ENCODE measurements at regions not wholly inside any gene's neighbourhood (a gene's known extent, or its start where the extent isn't known, plus 50 kb on each side); places are given as distances from the start of the nearest gene placed in this dataset.

DNA sequence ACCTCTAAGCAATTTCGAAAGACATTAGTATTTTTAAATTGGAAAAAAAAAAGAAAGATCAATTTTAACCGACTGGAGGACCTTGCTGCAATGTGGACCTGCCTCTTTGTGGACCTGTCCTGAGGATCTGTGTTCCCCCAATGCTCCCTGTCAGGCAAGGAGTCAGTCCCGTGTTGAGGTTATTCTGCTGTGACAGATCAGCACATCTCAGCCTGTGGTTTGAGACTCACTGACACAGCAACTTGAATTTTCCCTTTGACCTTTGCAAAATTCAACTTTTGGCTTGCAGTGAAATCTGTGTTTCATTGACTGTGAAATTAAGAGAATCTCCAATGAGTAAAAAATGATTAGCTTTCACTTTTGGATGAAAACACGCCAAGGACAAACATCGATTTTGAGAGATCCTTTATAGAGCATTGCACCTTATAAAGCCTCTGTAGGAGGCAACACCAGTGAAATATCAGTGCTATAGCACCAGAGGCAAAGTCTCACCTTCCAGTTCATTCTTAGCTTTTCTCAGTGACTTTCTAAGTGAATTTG lies 186.9 kb downstream of the GPAT3 start:
- DNase-seq (ENCODE audit: extremely low spot score): no peak
- no peak for TF ChIP-seq NFRKB (IDR thresholded peaks at IDR 0.05)
- CTCF ChIA-PET: no interaction called here
- POLR2A ChIA-PET: no interaction called here

DNA sequence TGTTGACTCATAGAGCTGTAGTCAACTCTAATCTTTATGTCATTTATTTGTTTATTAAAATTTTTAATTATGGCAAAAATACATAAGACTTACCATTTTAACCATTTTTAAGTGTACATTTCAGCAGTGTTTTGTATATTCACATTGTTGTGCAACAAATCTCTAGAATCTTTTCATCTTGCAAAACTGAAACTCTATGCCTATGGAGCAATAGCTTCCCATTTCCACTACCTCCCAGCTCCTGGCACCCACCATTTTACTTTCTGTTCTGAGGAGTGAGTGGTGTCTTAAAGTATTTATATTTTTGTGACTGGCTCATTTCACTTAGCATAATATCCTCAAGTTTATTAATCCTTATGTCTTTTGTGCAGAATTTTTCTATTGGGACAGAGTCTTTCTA lies 181.0 kb downstream of the GPAT3 start:
- no peak for TF ChIP-seq FOXM1 (IDR thresholded peaks at IDR 0.05; ENCODE audit: borderline replicate concordance)
- TF ChIP-seq HDGF (IDR thresholded peaks at IDR 0.05; ENCODE audit: borderline replicate concordance): no peak
- ChIA-PET POLR2A (no interaction called here), CTCF (no interaction called here)
- no peak for DNase-seq (ENCODE audit: extremely low spot score)

DNA sequence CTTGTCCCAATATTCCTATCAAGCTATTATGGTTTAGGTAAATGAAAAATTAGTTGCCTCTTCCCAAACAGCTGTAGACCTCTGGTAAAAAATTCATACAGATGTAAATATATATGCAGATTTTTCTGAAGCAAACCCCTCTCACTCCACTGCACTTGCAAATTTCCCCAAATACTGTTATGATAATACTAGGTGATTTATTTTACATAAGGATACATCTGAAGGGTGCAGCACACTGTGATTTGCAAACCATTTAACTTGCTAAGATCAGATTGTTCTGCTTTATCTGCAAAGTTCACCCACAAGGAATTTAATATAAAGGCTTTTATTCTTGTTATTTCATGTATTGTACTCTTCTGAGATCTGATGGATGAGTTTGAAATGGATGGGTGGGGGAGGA lies 177.0 kb downstream of the GPAT3 start:
- ChIA-PET CTCF (no interaction called here), POLR2A (no interaction called here)
- TF ChIP-seq TARDBP (IDR thresholded peaks at IDR 0.05): no peak
- no peak for TF ChIP-seq NFRKB (IDR thresholded peaks at IDR 0.05)
- TF ChIP-seq, protein P1, sequence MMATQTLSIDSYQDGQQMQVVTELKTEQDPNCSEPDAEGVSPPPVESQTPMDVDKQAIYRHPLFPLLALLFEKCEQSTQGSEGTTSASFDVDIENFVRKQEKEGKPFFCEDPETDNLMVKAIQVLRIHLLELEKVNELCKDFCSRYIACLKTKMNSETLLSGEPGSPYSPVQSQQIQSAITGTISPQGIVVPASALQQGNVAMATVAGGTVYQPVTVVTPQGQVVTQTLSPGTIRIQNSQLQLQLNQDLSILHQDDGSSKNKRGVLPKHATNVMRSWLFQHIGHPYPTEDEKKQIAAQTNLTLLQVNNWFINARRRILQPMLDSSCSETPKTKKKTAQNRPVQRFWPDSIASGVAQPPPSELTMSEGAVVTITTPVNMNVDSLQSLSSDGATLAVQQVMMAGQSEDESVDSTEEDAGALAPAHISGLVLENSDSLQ (IDR thresholded peaks at IDR 0.05): no peak
- no peak for TF ChIP-seq BHLHE40 (IDR thresholded peaks at IDR 0.05; ENCODE audit: borderline replicate concordance)
- no peak for TF ChIP-seq ARNT (IDR thresholded peaks at IDR 0.05)
- no peak for TF ChIP-seq L3MBTL2 (conservative IDR thresholded peaks at IDR 0.05)
- no peak for TF ChIP-seq CTBP1 (IDR thresholded peaks at IDR 0.05; ENCODE audit: borderline replicate concordance)
- no peak for TF ChIP-seq FOXM1 (IDR thresholded peaks at IDR 0.05; ENCODE audit: borderline replicate concordance)
- TF ChIP-seq ELF4 (IDR thresholded peaks at IDR 0.05): no peak
- TF ChIP-seq SP1 (IDR thresholded peaks at IDR 0.05): no peak
- no peak for TF ChIP-seq FOXK2 (IDR thresholded peaks at IDR 0.05)
- TF ChIP-seq ZNF384 (IDR thresholded peaks at IDR 0.05): no peak
- no peak for TF ChIP-seq LEF1 (IDR thresholded peaks at IDR 0.05; ENCODE audit: borderline replicate concordance)
- no peak for TF ChIP-seq SUZ12 (IDR thresholded peaks at IDR 0.05)
- no peak for TF ChIP-seq HDGF (IDR thresholded peaks at IDR 0.05; ENCODE audit: borderline replicate concordance)
- no peak for TF ChIP-seq FOXA1 (IDR thresholded peaks at IDR 0.05)
- DNase-seq (ENCODE audit: extremely low spot score): no peak

DNA sequence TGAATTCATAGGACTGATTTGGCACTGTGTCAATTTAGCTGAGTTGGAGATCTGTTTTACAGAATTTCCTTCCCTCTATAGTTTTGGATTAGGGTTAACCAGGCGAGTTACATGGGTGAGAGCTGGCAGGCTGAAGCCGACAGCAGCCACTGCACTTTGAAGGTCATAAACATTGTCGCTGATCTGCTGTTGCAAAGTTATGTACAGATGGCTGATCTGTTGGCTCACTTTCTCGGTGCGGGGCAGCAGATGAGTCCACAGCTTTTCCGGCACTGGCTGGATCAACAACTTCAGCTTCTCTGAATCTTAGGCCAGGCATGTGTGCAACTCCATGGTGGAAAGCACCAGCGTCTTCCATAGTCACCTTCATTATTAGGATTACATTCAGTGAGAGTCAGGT lies 173.7 kb downstream of the GPAT3 start:
- CTCF ChIA-PET: no interaction called here
- DNase-seq (ENCODE audit: extremely low spot score): no peak
- POLR2A ChIA-PET: no interaction called here
- TF ChIP-seq FOXA1 (IDR thresholded peaks at IDR 0.05) (no peak), ZNF384 (IDR thresholded peaks at IDR 0.05) (no peak), TARDBP (IDR thresholded peaks at IDR 0.05) (no peak), ARNT (IDR thresholded peaks at IDR 0.05) (no peak), HDGF (IDR thresholded peaks at IDR 0.05; ENCODE audit: borderline replicate concordance) (no peak), CTBP1 (IDR thresholded peaks at IDR 0.05; ENCODE audit: borderline replicate concordance) (no peak), SUZ12 (IDR thresholded peaks at IDR 0.05) (no peak), BHLHE40 (IDR thresholded peaks at IDR 0.05; ENCODE audit: borderline replicate concordance) (no peak), FOXK2 (IDR thresholded peaks at IDR 0.05) (no peak), FOXM1 (IDR thresholded peaks at IDR 0.05; ENCODE audit: borderline replicate concordance) (no peak), ELF4 (IDR thresholded peaks at IDR 0.05) (no peak), L3MBTL2 (conservative IDR thresholded peaks at IDR 0.05) (no peak), SP1 (IDR thresholded peaks at IDR 0.05) (no peak), NFRKB (IDR thresholded peaks at IDR 0.05) (no peak), LEF1 (IDR thresholded peaks at IDR 0.05; ENCODE audit: borderline replicate concordance) (no peak)
- TF ChIP-seq, protein P1 (IDR thresholded peaks at IDR 0.05): no peak

DNA sequence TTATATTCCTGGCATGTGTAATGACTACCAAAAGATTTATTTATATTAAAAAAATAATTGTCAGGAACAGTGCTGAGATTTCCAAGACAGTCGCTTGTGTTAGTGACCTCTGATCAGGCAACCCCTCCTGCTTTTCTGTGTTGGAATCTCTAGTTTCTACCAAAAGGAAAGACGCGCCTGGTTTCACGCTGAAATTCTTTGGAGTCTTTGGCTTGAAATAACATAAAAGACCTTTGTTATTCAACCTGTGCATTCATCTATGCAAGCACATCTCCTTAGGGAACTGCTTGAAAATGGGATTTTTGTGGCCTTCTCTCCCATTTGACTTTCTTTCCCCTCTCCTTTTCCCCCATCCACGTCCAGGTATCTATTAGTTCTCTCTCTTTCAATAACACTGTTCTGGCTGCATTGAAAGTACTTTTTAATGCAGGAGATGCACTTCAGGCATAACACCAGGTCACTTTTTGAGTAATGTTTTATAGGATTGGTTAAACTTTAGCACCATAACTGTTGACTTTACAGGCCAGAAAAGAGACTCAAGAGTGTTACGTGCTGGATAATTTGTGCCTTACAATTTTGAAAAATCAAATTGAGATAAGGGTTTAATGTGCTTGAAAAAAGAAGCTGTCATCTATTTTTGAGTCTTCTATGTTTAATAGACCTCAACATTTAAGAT lies 172.7 kb downstream of the GPAT3 start:
- no peak for TF ChIP-seq FOXK2 (IDR thresholded peaks at IDR 0.05)
- ChIA-PET POLR2A (no interaction called here), CTCF (no interaction called here)
- DNase-seq (ENCODE audit: extremely low spot score): no peak

DNA sequence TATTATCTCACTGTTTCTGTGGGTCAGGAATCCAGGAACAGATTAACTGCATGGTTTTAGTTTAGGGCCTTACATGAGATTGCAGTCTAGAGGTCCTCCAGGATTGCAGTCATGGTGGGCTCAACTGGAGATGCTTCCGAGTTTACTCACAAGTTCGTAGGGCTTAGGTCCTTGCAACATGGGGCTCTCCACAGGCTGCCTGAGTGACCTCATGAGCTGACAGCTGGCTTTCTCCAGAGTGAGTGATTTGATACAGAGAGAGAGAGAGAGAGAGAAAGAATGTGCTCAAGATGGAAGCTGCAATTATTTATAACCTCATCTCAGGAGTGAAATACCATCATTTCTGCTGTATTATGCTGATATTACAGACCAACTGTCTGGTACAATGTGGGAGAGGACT lies 168.9 kb downstream of the GPAT3 start:
- no peak for DNase-seq (ENCODE audit: extremely low spot score)
- TF ChIP-seq LEF1 (IDR thresholded peaks at IDR 0.05; ENCODE audit: borderline replicate concordance) (no peak), SUZ12 (IDR thresholded peaks at IDR 0.05) (no peak), ELF4 (IDR thresholded peaks at IDR 0.05) (no peak), L3MBTL2 (conservative IDR thresholded peaks at IDR 0.05) (no peak), HDGF (IDR thresholded peaks at IDR 0.05; ENCODE audit: borderline replicate concordance) (no peak), FOXA1 (IDR thresholded peaks at IDR 0.05) (no peak), SP1 (IDR thresholded peaks at IDR 0.05) (no peak), FOXM1 (IDR thresholded peaks at IDR 0.05; ENCODE audit: borderline replicate concordance) (no peak), CTBP1 (IDR thresholded peaks at IDR 0.05; ENCODE audit: borderline replicate concordance) (no peak), BHLHE40 (IDR thresholded peaks at IDR 0.05; ENCODE audit: borderline replicate concordance) (no peak), TARDBP (IDR thresholded peaks at IDR 0.05) (no peak), FOXK2 (IDR thresholded peaks at IDR 0.05) (no peak), ZNF384 (IDR thresholded peaks at IDR 0.05) (no peak), ARNT (IDR thresholded peaks at IDR 0.05) (no peak), NFRKB (IDR thresholded peaks at IDR 0.05) (no peak)
- TF ChIP-seq, protein P1 (IDR thresholded peaks at IDR 0.05): no peak
- ChIA-PET POLR2A (no interaction called here), CTCF (no interaction called here)

DNA sequence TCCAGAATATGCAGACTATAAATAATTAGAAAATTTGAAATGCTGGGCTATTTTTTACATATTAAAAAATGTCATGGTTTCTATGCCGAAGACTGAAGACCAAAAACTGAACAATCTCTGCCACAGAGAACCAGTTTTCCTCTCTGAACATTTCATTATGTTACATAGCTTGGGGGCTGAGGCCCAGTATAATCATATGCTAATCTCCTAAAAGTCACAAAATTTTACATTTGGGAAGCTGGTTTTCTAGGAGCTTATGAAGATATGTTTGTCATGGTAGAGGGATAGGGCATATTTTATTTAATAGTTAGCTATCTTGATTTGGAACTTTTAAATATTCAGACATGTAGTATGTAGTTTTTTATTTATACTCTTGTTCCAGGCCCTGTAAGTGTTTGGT lies 167.8 kb downstream of the GPAT3 start:
- CTCF ChIA-PET: no interaction called here
- TF ChIP-seq FOXA1 (IDR thresholded peaks at IDR 0.05) (no peak), FOXK2 (IDR thresholded peaks at IDR 0.05) (no peak), BHLHE40 (IDR thresholded peaks at IDR 0.05; ENCODE audit: borderline replicate concordance) (no peak), NFRKB (IDR thresholded peaks at IDR 0.05) (no peak), ARNT (IDR thresholded peaks at IDR 0.05) (no peak), SP1 (IDR thresholded peaks at IDR 0.05) (no peak), TARDBP (IDR thresholded peaks at IDR 0.05) (no peak), ZNF384 (IDR thresholded peaks at IDR 0.05) (no peak), HDGF (IDR thresholded peaks at IDR 0.05; ENCODE audit: borderline replicate concordance) (no peak), CTBP1 (IDR thresholded peaks at IDR 0.05; ENCODE audit: borderline replicate concordance) (no peak), LEF1 (IDR thresholded peaks at IDR 0.05; ENCODE audit: borderline replicate concordance) (no peak), SUZ12 (IDR thresholded peaks at IDR 0.05) (no peak), ELF4 (IDR thresholded peaks at IDR 0.05) (no peak), FOXM1 (IDR thresholded peaks at IDR 0.05; ENCODE audit: borderline replicate concordance) (no peak), L3MBTL2 (conservative IDR thresholded peaks at IDR 0.05) (no peak)
- TF ChIP-seq, protein P1 (IDR thresholded peaks at IDR 0.05): no peak
- DNase-seq (ENCODE audit: extremely low spot score): no peak
- POLR2A ChIA-PET: no interaction called here
